GM21619 (cell line): ENCODE measurements at regions not wholly inside any gene's neighbourhood (a gene's known extent, or its start where the extent isn't known, plus 50 kb on each side); places are given as distances from the start of the nearest gene placed in this dataset.

ENCODE experiments used
- ATAC-seq: cut with Tn5 transposase; IDR thresholded peaks from one replicate; pipeline ENCODE4 v1.9.1; 2021; ENCODE audit not compliant: unreplicated experiment

DNA sequence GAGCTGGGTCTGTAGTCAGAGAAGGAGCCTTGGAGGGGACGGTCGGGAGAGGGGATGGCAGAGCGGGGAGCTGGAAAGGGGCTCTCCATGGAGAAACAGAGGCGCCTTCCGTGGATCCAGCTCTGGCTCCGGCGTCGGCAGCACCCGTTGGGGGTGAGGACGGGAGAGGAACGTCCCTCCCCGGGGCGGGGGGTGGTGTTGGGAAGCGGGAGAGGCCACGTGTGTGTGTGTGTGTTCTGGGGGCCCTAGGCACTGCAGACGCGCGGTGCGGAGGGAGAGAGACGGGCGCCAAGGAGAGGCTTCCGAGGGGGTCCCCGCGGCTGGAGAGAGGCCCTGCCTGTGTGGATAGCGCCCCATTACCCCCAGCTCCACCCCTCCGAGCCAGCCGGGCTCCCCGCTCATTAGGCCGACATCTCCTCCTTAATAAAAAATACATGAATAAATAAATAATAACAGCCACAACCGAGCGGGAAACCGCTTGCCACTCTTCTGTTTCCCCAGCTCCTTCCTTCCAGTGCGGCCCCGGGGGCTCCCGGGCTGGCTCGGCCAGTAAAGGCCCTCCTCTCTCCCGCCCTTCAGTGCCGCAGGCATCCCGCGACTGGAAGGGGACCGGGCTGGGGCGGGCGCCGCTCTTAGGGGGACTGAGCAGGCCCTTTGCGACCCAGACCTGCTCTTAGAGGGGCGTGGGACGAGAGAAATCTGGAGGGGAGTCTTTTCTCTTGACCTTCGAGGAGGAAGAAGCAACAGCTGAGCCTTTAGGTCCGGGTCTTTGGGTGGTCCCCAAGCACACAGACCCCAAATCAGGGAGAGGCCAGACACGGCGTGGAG, 71.3 kb upstream of the ARAP3 start:
- no peak for ATAC-seq

DNA sequence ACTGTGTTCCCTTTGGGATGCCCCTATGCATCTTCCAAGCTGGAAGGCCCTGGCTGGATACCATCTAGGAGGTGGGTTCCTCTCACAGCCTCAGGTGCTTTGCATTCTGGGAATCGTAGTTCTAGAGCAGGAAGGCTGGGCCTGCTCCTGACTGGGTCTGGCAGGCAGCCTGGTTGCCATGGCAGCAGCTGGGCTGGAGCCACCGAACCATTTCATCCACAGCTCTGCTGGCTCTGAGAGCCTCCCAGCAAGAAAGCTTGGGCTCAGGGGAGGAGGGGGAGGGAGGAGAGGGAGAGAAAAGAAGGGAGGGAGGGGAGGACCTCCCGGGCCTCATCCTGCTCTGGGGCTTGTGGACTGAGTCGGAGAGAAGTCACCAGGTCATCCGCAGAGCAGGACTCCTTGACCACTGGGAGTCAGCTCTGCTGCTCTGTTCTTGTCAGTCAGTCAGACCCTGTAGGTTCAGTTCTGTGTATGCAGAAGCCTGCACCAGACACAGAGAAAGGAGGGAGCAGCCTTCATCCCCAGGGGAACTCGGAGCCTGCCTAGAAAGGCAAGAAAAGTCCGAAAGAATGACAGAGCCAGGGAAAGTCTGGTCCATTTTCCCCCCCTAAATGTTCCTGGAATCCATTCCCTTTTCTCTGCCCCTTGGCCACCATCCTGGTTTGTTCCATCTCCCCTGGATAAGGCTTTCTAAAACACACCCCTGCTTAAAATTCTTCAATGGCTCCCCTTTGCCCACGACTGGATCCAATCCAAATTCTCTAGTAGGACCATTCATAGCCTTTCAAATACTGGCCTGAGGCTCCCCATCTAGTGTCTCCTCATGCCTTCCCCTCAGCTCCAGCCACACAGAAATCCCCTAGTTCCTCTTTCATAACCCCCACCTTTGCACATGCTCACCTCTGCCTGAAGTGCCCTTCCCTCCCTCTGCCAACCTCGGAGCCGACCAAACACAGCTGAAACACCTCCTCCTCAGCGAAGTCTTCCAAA, 65.4 kb upstream of the ARAP3 start:
- no peak for ATAC-seq

DNA sequence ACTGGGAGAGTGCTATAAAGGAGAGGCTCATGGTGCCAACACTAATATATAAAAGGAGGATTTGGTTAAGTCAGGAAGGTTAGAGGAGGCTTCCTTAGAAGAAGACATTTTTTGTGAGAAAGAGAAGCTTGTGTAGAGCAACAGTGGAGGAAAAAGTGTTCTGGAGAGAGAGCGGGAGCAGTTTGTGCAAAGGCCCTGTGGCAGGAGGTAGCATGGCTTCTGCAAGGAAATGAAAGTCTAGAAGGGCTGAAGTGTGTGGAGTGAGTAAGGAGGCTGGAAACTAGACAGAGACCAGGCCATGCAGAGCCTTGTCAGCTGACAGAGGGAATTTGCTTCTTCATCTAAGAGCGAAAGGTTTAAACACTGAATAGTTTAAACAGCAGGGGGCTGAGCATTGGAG, 64.4 kb upstream of the ARAP3 start:
- ATAC-seq = no peak

GRCh38 chr5:141745390-141745789, 63.4 kb upstream of the ARAP3 start:
- ATAC-seq = no peak

DNA sequence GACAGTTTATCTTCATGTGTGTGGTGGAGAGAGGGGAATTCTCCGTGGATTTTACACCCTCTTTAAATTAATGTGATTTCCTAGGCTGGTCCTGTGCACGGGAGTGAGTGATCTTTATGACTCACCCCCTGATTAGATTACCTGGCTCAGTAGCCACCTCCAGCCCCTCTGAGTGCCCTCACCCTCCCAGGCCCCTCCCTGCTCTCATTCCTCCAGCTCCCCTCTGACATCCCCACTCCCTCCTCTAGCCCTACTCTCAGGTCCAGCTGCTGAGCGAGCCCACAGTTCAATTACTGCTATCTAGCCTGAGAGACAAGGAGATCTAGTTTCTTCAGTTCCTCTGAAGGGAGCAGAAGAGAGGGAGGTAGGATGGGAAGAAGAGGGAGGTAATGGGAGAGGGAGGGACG, 61.8 kb upstream of the ARAP3 start:
- ATAC-seq = no peak

- no peak for ATAC-seq
Measured at GRCh38 chr5:141742866-141743851, 61.1 kb upstream of the ARAP3 start.

DNA sequence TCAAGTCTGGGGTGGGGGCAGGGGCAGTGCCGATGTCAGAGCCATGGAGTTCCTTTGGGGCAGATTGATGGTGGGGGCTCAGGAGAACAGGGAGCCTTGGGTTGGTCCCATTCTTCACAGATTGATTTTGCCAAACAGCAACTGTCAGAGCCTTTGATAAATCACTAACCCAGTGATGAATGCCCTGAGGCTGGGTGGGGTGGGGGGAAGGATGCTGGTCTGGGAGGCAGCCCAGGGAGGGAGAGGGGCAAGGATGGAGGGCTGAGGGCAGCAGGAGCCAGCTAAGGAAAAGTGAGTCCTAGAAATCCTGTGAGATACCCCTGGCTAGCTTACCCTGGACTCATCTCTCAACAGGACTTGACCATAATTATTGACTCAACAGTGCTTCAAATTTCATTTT, 60.1 kb upstream of the ARAP3 start:
- no peak for ATAC-seq

DNA sequence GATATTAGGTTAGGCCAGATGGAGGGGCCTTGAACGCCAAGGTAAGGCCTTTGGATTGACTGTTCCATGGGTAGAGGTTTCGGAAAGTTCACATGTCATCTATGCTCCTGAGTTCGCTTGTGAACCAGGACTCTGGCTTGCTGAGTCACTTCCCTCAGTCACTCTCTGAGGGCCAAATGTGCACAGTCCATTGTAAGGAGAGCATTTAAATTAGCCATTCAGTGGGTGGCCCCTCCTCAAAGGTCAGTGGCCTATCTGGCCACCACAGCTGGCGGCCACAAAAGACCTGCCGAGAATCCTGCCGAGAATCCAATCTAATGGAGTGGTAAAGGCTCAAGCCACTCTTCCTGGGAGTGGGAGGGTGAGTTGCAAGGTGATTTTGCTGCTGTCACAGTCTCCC, 58.9 kb upstream of the ARAP3 start:
- no peak for ATAC-seq

DNA sequence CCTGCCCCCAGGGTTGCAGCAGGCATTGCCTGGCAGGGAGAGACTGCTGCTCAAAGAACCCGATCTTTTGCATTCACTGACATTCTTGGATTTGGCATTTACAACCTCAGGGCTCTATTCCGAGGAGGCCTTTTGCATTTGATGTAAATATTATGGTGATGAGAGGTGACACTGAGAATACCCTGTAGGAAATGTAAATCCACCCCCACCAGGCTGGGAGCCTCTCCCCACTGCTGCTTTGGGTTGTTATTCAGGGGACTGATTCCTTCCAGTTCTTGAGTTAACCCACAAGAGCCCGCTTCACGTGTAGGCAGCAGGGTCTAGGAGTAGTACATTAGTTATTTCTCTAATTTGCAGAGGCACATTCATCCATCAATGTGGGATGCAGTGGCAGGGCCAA, 55.5 kb upstream of the ARAP3 start:
- ATAC-seq = no peak

- no peak for ATAC-seq
Measured at GRCh38 chr5:141735823-141736222, 53.8 kb upstream of the ARAP3 start.

GRCh38 chr5:141734501-141735229, 52.6 kb upstream of the ARAP3 start:
- no peak for ATAC-seq

- no peak for ATAC-seq
Measured at GRCh38 chr5:141733198-141733597, 51.2 kb upstream of the ARAP3 start.

GRCh38 chr5:141732417-141732816, 50.4 kb upstream of the ARAP3 start:
- no peak for ATAC-seq
